Liver (tissue), 8 donors: ENCODE measurements at regions not wholly inside any gene's neighbourhood (a gene's known extent, or its start where the extent isn't known, plus 50 kb on each side); places are given as distances from the start of the nearest gene placed in this dataset.

ENCODE experiments used
- DNase-seq: peaks from one replicate; pipeline ENCODE4 v3.0.0-alpha.2; 2017; ENCODE audit warnings: low spot score
- H3K27ac ChIP-seq, 2 donors: one replicate each; pipeline ENCODE4 v1.7.0; 2013; ENCODE audit warnings: inconsistent platforms in 2 of 2, low read length in 2 of 2, control low read depth in 1 of 2, low read depth in 1 of 2, mild to moderate bottlenecking in 1 of 2
- H3K27me3 ChIP-seq, 4 donors: one replicate each; pipeline versions ENCODE4 v1.6.1 to v1.7.0; 2013; ENCODE audit warnings: low read length in 3 of 4, inconsistent platforms in 1 of 4, mild to moderate bottlenecking in 1 of 4, moderate library complexity in 1 of 4; ENCODE audit not compliant: control insufficient read depth in 4 of 4, insufficient read depth in 4 of 4
- H3K36me3 ChIP-seq, 4 donors: one replicate each; pipeline versions ENCODE4 v1.6.1 to v1.7.0; 2013; ENCODE audit warnings: low read length in 3 of 4, mild to moderate bottlenecking in 3 of 4, low read depth in 1 of 4, moderate library complexity in 1 of 4; ENCODE audit not compliant: control insufficient read depth in 4 of 4, insufficient read depth in 3 of 4
- H3K4me1 ChIP-seq, 4 donors: one replicate each; pipeline versions ENCODE4 v1.6.1 to v1.7.0; 2013; ENCODE audit warnings: low read length in 3 of 4, mild to moderate bottlenecking in 3 of 4, moderate library complexity in 1 of 4; ENCODE audit not compliant: control insufficient read depth in 4 of 4, insufficient read depth in 4 of 4
- H3K4me3 ChIP-seq, 3 donors: one replicate each; pipeline versions ENCODE4 v1.6.1 to v1.7.0; 2013; ENCODE audit warnings: low read length in 3 of 3, control low read depth in 1 of 3, low read depth in 1 of 3, mild to moderate bottlenecking in 1 of 3
- H3K9ac ChIP-seq, 2 donors: one replicate each; pipeline ENCODE4 v1.7.0; 2013; ENCODE audit warnings: low read length in 2 of 2, mild to moderate bottlenecking in 2 of 2, moderate library complexity in 2 of 2, control low read depth in 1 of 2, low read depth in 1 of 2
- H3K9me3 ChIP-seq, 4 donors: one replicate each; pipeline versions ENCODE4 v1.6.1 to v1.7.0; 2013; ENCODE audit warnings: low read length in 3 of 4; ENCODE audit not compliant: control insufficient read depth in 4 of 4
- EGR1 ChIP-seq, 2 donors: IDR thresholded peaks; 2 replicates each; pipeline ENCODE4 v1.6.1; 2016 to 2018; ENCODE audit warnings: antibody characterized with exemption in 2 of 2, low read depth in 2 of 2
- HNF4G ChIP-seq: IDR thresholded peaks from 2 replicates; pipeline ENCODE4 v1.6.1; 2016; ENCODE audit warnings: antibody characterized with exemption
- JUND ChIP-seq, 2 donors: IDR thresholded peaks; 2 replicates each; pipeline ENCODE4 v1.6.1; 2016; ENCODE audit warnings: antibody characterized with exemption in 2 of 2
- RAD21 ChIP-seq, 2 donors: IDR thresholded peaks; 2 replicates each; pipeline ENCODE4 v1.6.1; 2016; ENCODE audit warnings: antibody characterized with exemption in 2 of 2, mild to moderate bottlenecking in 2 of 2
- SP1 ChIP-seq: IDR thresholded peaks from 2 replicates; pipeline ENCODE4 v1.6.1; 2018; ENCODE audit warnings: antibody characterized with exemption, mild to moderate bottlenecking
- YY1 ChIP-seq: IDR thresholded peaks from 2 replicates; pipeline ENCODE4 v1.6.1; 2016; ENCODE audit warnings: antibody characterized with exemption, mild to moderate bottlenecking
- WGBS: extraction: QIAGEN DNeasy Blood & Tissue Kit; methylation state at CpG from one replicate; pipeline ENCODE4 v1.1.7; 2013; 5-methylcytosine and 5-hydroxymethylcytosine counted together
- TF ChIP-seq, protein P1 (sequence below): fragments of 150-350 bp; IDR thresholded peaks from 2 replicates; pipeline ENCODE4 v1.5.1; 2017; ENCODE audit warnings: improper control_type of control experiment, low read depth, low read length; ENCODE audit not compliant: missing input control
- TF ChIP-seq, protein P2 (sequence below): IDR thresholded peaks from 2 replicates; pipeline ENCODE4 v1.6.1; 2016; ENCODE audit warnings: antibody characterized with exemption, mild to moderate bottlenecking
- donor health status: healthy.
- donor health status: healthy.
- donor health status: healthy.
- donor health status: healthy.
- donor health status: healthy.

GRCh38 chr5:2005101-2006041 lies 122.6 kb upstream of the IRX4 start:
- Histone ChIP-seq H3K4me3 (no peak overlapping the region), H3K27ac (no peak overlapping the region), H3K36me3 (no peaks in the 10 kb centered on the region), H3K27me3 (peaks cover 0 to 3% (median 0%) of the 10 kb centered on the region in 4 donors), H3K9ac (no peak overlapping the region), H3K4me1 (no peaks in the 10 kb centered on the region), H3K9me3 (no peaks in the 10 kb centered on the region)
- WGBS, result 69% methylated on average over 35 of the region's 35 CpGs
- TF ChIP-seq, protein P1, sequence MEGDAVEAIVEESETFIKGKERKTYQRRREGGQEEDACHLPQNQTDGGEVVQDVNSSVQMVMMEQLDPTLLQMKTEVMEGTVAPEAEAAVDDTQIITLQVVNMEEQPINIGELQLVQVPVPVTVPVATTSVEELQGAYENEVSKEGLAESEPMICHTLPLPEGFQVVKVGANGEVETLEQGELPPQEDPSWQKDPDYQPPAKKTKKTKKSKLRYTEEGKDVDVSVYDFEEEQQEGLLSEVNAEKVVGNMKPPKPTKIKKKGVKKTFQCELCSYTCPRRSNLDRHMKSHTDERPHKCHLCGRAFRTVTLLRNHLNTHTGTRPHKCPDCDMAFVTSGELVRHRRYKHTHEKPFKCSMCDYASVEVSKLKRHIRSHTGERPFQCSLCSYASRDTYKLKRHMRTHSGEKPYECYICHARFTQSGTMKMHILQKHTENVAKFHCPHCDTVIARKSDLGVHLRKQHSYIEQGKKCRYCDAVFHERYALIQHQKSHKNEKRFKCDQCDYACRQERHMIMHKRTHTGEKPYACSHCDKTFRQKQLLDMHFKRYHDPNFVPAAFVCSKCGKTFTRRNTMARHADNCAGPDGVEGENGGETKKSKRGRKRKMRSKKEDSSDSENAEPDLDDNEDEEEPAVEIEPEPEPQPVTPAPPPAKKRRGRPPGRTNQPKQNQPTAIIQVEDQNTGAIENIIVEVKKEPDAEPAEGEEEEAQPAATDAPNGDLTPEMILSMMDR, result no peak
- TF ChIP-seq JUND (IDR thresholded peaks at IDR 0.05) (no peak), SP1 (no peak), HNF4G (no peak), RAD21 (IDR thresholded peaks at IDR 0.05) (no peak)
- no peak for DNase-seq

DNA sequence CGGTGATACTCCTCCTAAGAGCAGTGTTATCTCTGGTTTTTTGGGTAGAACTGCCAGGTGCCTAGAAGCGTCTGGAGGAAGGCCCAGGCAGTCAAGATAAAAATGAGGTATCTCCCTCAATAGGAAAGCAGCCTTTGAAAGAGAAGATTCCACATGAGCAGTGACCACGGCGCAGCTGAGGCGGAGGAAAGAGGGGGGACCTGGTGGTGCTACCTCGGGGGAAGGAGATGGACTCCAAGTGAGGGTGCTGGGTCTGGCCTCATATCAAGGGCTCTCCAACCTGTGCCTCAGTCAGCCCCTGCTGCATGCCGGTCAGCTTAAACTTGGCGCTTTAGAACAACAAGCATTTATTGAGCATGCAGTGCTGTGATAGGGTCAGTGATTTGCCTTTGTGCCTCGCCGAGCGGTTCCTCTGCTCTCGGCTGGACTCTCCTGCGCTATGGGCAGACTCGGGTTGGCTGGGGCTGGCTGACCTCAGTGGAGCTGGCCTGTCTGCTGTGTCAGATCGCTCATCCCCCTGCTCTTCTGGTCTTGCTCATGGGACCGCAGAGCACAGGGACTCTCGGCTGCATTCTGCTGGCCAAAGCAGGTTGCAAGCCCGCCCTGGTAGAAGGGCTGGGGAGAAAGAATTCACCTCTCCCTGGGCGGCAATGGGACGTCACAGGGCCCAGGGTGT lies 121.1 kb upstream of the IRX4 start:
- 76% methylated on average over 20 of the region's 20 CpGs for WGBS
- H3K4me1 ChIP-seq, result no peaks in the 10 kb centered on the region
- TF ChIP-seq YY1, result no peak
- TF ChIP-seq, protein P2, sequence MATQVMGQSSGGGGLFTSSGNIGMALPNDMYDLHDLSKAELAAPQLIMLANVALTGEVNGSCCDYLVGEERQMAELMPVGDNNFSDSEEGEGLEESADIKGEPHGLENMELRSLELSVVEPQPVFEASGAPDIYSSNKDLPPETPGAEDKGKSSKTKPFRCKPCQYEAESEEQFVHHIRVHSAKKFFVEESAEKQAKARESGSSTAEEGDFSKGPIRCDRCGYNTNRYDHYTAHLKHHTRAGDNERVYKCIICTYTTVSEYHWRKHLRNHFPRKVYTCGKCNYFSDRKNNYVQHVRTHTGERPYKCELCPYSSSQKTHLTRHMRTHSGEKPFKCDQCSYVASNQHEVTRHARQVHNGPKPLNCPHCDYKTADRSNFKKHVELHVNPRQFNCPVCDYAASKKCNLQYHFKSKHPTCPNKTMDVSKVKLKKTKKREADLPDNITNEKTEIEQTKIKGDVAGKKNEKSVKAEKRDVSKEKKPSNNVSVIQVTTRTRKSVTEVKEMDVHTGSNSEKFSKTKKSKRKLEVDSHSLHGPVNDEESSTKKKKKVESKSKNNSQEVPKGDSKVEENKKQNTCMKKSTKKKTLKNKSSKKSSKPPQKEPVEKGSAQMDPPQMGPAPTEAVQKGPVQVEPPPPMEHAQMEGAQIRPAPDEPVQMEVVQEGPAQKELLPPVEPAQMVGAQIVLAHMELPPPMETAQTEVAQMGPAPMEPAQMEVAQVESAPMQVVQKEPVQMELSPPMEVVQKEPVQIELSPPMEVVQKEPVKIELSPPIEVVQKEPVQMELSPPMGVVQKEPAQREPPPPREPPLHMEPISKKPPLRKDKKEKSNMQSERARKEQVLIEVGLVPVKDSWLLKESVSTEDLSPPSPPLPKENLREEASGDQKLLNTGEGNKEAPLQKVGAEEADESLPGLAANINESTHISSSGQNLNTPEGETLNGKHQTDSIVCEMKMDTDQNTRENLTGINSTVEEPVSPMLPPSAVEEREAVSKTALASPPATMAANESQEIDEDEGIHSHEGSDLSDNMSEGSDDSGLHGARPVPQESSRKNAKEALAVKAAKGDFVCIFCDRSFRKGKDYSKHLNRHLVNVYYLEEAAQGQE, result no peak
- TF ChIP-seq, protein P1, result no peak
- no peak for TF ChIP-seq EGR1 (IDR thresholded peaks at IDR 0.05; ENCODE audit: low read depth in 2 of 2)
- H3K9me3 ChIP-seq, result no peaks in the 10 kb centered on the region
- H3K27ac ChIP-seq, result no peak overlapping the region
- no peaks in the 10 kb centered on the region for H3K36me3 ChIP-seq
- H3K9ac ChIP-seq, result no peak overlapping the region
- H3K4me3 ChIP-seq, result no peak overlapping the region
- no peak for DNase-seq
- H3K27me3 ChIP-seq, result peaks cover 0 to 3% (median 0%) of the 10 kb centered on the region in 4 donors
